ENCODE measurements at regions not wholly inside any gene's neighbourhood (a gene's known extent, or its start where the extent isn't known, plus 50 kb on each side); places are given as distances from the start of the nearest gene placed in this dataset.

DNA sequence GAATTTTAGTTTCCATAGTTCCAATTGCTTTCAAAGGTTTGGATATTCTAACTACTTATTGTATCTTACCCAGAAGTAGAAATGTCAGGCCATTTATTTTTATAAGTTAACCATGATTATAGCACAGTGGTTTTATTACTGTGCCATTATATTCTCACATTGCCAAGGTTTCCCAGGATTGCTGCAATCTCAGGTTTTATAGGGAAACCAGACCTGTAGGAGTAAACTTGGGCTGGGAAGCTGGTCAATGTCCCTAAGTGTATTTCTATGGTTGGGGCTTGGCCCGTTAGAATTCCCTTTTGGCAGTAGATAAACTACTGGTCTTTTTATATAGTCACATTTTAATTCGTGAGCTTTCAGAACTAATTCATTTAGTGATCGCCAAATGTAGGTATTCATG lies 396.6 kb upstream of the KCNN2 start:
- ATAC-seq (replicated peaks in 6 of 8), result no peak
- Histone ChIP-seq H3K27ac (no peak overlapping the region), H3K4me3 (no peak overlapping the region), H3K4me1 (replicated peaks in 1 of 2) (no peaks in the 10 kb centered on the region)
- in situ Hi-C loops (cut with MboI; ENCODE audit: low pct_unique_long_range_greater_than_20kb in 2 of 9, low sequenced_read_pairs in 9 of 9, unreplicated experiment in 9 of 9), result no loop called here
- 17 to 100% (median 76%) methylated on average over 1 to 3 of the region's 3 CpGs; no CpG with 5 or more reads in 1 of the 10 experiments for WGBS, 10 experiments

GRCh38 chr5:113969901-113970300 lies 392.0 kb upstream of the KCNN2 start:
- ATAC-seq (replicated peaks in 6 of 8), result no peak
- in situ Hi-C loops (cut with MboI; ENCODE audit: low pct_unique_long_range_greater_than_20kb in 2 of 9, low sequenced_read_pairs in 9 of 9, unreplicated experiment in 9 of 9), result no loop called here

GRCh38 chr5:113971454-113971853 lies 390.4 kb upstream of the KCNN2 start:
- WGBS, 10 experiments, result 0 to 80% (median 29%) methylated on average over 1 of the region's 1 CpG; no CpG with 5 or more reads in 2 of the 10 experiments
- no peak for ATAC-seq (replicated peaks in 6 of 8)
- in situ Hi-C loops (cut with MboI; ENCODE audit: low pct_unique_long_range_greater_than_20kb in 2 of 9, low sequenced_read_pairs in 9 of 9, unreplicated experiment in 9 of 9), result no loop called here

More at GRCh38 chr5:113969901-113970300, 392.0 kb upstream of the KCNN2 start:
- H3K4me1 ChIP-seq (replicated peaks in 1 of 2), result no peaks in the 10 kb centered on the region
- no peak overlapping the region for H3K4me3 ChIP-seq
- H3K27ac ChIP-seq, result no peak overlapping the region

DNA sequence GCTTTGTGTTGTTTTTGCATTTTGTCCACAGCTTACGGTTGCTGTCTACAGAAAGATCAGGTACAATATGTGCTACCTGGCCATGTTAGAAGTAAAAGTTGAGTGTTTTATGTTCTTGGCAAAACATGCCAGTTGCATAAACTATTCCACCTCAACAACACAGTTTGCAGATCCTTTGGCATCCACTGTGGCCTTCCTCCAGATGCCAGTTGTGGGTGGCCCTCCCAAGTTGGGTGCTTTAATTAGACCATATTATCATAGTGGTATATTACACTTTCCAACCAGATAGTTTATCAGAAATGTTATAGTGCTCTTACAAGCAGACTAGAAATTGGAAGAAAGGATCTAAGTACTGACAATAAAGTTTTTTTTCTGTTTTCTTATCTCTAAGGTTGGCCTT lies 386.9 kb upstream of the KCNN2 start:
- 0 to 100% (median 88%) methylated on average over 1 of the region's 1 CpG; no CpG with 5 or more reads in 5 of the 10 experiments for WGBS, 10 experiments
- ATAC-seq (replicated peaks in 6 of 8), result no peak
- Histone ChIP-seq H3K4me3 (no peak overlapping the region), H3K4me1 (replicated peaks in 1 of 2) (no peaks in the 10 kb centered on the region), H3K27ac (no peak overlapping the region)
- in situ Hi-C loops (cut with MboI; ENCODE audit: low pct_unique_long_range_greater_than_20kb in 2 of 9, low sequenced_read_pairs in 9 of 9, unreplicated experiment in 9 of 9), result no loop called here

More at GRCh38 chr5:113971454-113971853, 390.4 kb upstream of the KCNN2 start:
- no peak overlapping the region for H3K27ac ChIP-seq
- H3K4me3 ChIP-seq, result no peak overlapping the region
- H3K4me1 ChIP-seq (replicated peaks in 1 of 2), result no peaks in the 10 kb centered on the region

- Histone ChIP-seq H3K4me1 (replicated peaks in 1 of 2) (peaks cover 0 to 2% of the 10 kb centered on the region in 2 donors), H3K27ac (no peak overlapping the region), H3K4me3 (no peak overlapping the region)
- in situ Hi-C loops (cut with MboI; ENCODE audit: low pct_unique_long_range_greater_than_20kb in 2 of 9, low sequenced_read_pairs in 9 of 9, unreplicated experiment in 9 of 9), result no loop called here
- 11 to 72% (median 53%) methylated on average over 2 of the region's 2 CpGs; no CpG with 5 or more reads in 3 of the 10 experiments for WGBS, 10 experiments
- ATAC-seq (replicated peaks in 6 of 8), result peak in 3 of 8 experiments; percentile 24 to 81 (median 51)
Observed at GRCh38 chr5:113984928-113985327, 376.9 kb upstream of the KCNN2 start.

GRCh38 chr5:113985505-113985904 lies 376.4 kb upstream of the KCNN2 start:
- 25 to 100% (median 82%) methylated on average over 1 to 3 of the region's 4 CpGs; no CpG with 5 or more reads in 3 of the 10 experiments for WGBS, 10 experiments
- Histone ChIP-seq H3K4me3 (no peak overlapping the region), H3K4me1 (replicated peaks in 1 of 2) (peaks cover 0 to 2% of the 10 kb centered on the region in 2 donors), H3K27ac (no peak overlapping the region)
- no peak for ATAC-seq (replicated peaks in 6 of 8)
- in situ Hi-C loops (cut with MboI; ENCODE audit: low pct_unique_long_range_greater_than_20kb in 2 of 9, low sequenced_read_pairs in 9 of 9, unreplicated experiment in 9 of 9), result no loop called here

GRCh38 chr5:113989278-113989912 lies 372.5 kb upstream of the KCNN2 start:
- in situ Hi-C loops (cut with MboI; ENCODE audit: low pct_unique_long_range_greater_than_20kb in 2 of 9, low sequenced_read_pairs in 9 of 9, unreplicated experiment in 9 of 9), result no loop called here
- WGBS, 10 experiments, result 34 to 100% (median 77%) methylated on average over 1 to 6 of the region's 6 CpGs

GRCh38 chr5:113989913-113990305 lies 372.0 kb upstream of the KCNN2 start:
- in situ Hi-C loops (cut with MboI; ENCODE audit: low pct_unique_long_range_greater_than_20kb in 2 of 9, low sequenced_read_pairs in 9 of 9, unreplicated experiment in 9 of 9), result no loop called here
- H3K27ac ChIP-seq, result no peak overlapping the region
- ATAC-seq (replicated peaks in 6 of 8), result no peak
- H3K4me3 ChIP-seq, result no peak overlapping the region
- H3K4me1 ChIP-seq (replicated peaks in 1 of 2), result peaks cover 0 to 2% of the 10 kb centered on the region in 2 donors

More at GRCh38 chr5:113989278-113989912, 372.5 kb upstream of the KCNN2 start:
- no peak for ATAC-seq (replicated peaks in 6 of 8)
- peaks cover 0 to 2% of the 10 kb centered on the region in 2 donors for H3K4me1 ChIP-seq (replicated peaks in 1 of 2)
- H3K27ac ChIP-seq, result no peak overlapping the region
- H3K4me3 ChIP-seq, result no peak overlapping the region

DNA sequence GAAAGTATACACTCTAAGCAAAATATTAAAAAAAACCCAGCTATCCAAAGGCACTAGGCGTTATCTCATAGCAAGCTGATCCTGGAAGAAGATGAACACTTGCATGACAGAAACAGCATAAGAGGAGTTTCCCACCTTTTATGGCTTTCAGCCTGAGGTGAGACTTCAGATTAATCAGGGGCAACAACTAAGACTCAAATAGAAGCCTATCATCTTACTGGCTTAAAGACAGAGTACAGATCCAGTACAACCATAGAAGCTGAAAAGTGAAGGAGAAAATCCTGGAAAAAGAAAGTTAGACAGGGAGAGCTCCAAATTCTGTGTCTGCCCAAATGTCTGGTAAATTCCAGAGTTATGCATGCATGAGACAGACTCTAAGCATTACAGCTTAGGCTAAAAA lies 360.8 kb upstream of the KCNN2 start:
- H3K4me3 ChIP-seq, result no peak overlapping the region
- 0 to 67% (median 29%) methylated on average over 1 of the region's 1 CpG; no CpG with 5 or more reads in 6 of the 10 experiments for WGBS, 10 experiments
- in situ Hi-C loops (cut with MboI; ENCODE audit: low pct_unique_long_range_greater_than_20kb in 2 of 9, low sequenced_read_pairs in 9 of 9, unreplicated experiment in 9 of 9), result no loop called here
- peaks cover 0 to under 1% of the 10 kb centered on the region in 2 donors for H3K4me1 ChIP-seq (replicated peaks in 1 of 2)
- H3K27ac ChIP-seq, result no peak overlapping the region
- ATAC-seq (replicated peaks in 6 of 8), result no peak

DNA sequence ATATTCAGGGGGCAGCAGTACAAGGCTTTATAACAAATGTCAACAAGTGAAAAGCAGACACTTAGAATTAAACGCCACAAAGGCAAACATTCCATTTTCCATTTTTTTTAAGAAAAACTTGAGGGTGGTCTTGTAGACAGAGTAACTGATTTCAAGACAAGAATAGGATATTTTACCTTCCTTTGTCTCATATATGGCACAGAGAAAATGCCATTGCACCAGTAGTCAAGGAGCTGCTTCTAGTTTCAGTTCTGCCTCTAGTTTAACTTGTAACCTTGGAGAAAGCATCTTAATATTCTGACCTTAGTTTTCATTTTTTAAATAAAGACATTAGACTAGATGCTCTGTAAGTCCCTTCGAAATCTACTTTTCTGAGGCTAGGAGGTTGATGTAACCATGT lies 355.3 kb upstream of the KCNN2 start:
- Histone ChIP-seq H3K4me3 (no peak overlapping the region), H3K4me1 (replicated peaks in 1 of 2) (peaks cover 0 to 3% of the 10 kb centered on the region in 2 donors), H3K27ac (no peak overlapping the region)
- in situ Hi-C loops (cut with MboI; ENCODE audit: low pct_unique_long_range_greater_than_20kb in 2 of 9, low sequenced_read_pairs in 9 of 9, unreplicated experiment in 9 of 9), result no loop called here
- peak in 1 of 8 experiments; percentile 59 for ATAC-seq (replicated peaks in 6 of 8)
- WGBS, 10 experiments, result 0 to 100% (median 37%) methylated on average over 1 to 2 of the region's 2 CpGs

DNA sequence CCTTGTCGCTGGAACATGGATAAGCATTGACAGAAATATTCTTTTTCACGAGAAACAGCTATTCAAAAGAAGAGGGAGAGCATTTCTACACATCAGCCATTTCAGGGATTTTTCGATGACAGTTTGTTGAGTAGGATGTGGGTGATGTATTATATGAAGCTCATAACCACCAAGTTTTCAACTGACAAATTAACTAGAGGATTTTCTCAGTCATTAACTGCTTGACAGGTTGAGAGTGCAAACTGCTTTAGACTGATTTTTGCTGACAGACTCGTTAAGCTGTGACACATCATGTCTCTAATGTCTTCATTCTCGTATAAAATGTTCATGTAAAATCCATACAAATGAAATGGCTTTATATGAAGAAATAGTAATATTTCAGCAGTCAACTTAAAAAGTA lies 354.2 kb upstream of the KCNN2 start:
- Histone ChIP-seq H3K4me1 (replicated peaks in 1 of 2) (peaks cover 0 to 3% of the 10 kb centered on the region in 2 donors), H3K4me3 (no peak overlapping the region), H3K27ac (no peak overlapping the region)
- in situ Hi-C loops (cut with MboI; ENCODE audit: low pct_unique_long_range_greater_than_20kb in 2 of 9, low sequenced_read_pairs in 9 of 9, unreplicated experiment in 9 of 9), result no loop called here
- whole genome bisulfite sequencing, 10 experiments, result 4 to 100% (median 88%) methylated on average over 1 to 4 of the region's 5 CpGs; no CpG with 5 or more reads in 2 of the 10 experiments
- no peak for ATAC-seq (replicated peaks in 6 of 8)

- no peak overlapping the region for H3K27ac ChIP-seq
- 0 to 100% (median 80%) methylated on average over 1 to 2 of the region's 2 CpGs; no CpG with 5 or more reads in 3 of the 10 experiments for WGBS, 10 experiments
- in situ Hi-C loops (cut with MboI; ENCODE audit: low pct_unique_long_range_greater_than_20kb in 2 of 9, low sequenced_read_pairs in 9 of 9, unreplicated experiment in 9 of 9), result no loop called here
- H3K4me1 ChIP-seq (replicated peaks in 1 of 2), result peaks cover 0 to 3% of the 10 kb centered on the region in 2 donors
- no peak overlapping the region for H3K4me3 ChIP-seq
- ATAC-seq (replicated peaks in 6 of 8), result peak in 1 of 8 experiments; percentile 26
Observed at GRCh38 chr5:114010362-114010761, 351.5 kb upstream of the KCNN2 start.

DNA sequence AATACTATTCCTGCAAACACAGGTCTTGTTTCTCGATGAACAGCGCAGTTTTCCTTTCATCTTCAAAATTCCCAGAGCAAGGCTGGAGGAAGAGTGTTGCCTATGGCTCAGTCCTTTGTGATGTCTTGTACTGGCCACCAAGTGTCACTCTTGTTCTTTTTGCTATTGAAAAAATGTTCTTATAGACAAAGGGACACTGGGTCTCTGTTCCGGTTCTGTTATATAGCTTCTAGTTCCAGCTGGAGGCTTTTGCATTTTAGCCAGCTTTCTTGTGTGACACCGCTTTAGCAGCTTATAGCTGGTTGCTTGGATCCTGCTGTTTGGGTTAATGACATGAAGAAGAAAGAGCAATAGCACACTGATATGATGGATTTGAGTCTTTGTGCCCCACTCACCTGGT lies 343.7 kb upstream of the KCNN2 start:
- Histone ChIP-seq H3K4me3 (no peak overlapping the region), H3K4me1 (replicated peaks in 1 of 2) (no peaks in the 10 kb centered on the region), H3K27ac (no peak overlapping the region)
- WGBS, 10 experiments, result 2 to 81% (median 77%) methylated on average over 2 to 4 of the region's 4 CpGs
- in situ Hi-C loops (cut with MboI; ENCODE audit: low pct_unique_long_range_greater_than_20kb in 2 of 9, low sequenced_read_pairs in 9 of 9, unreplicated experiment in 9 of 9), result no loop called here
- peak in 4 of 8 experiments; percentile 32 to 68 (median 44) for ATAC-seq (replicated peaks in 6 of 8)

DNA sequence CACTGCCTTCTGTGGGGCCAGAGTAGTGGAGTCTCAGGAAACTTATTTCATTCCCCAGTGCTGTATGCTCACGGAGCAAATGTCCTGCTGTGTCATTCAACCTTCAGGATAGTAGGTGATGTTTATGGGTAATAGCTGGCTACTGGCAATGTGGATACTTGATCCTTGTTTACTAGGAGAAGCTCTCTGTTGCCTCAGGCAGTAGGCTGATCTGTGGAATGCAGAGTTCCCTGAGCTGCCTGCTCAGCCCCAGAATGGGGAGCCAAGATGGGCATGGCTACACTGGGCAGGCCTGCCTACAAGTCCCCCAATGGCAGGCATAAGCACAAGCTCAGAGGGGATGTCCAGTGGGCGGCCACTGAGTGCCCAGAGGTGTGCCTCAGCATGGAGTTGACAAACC lies 323.1 kb upstream of the KCNN2 start:
- WGBS, 10 experiments, result 17 to 86% (median 48%) methylated on average over 1 to 2 of the region's 2 CpGs; no CpG with 5 or more reads in 6 of the 10 experiments
- Histone ChIP-seq H3K4me1 (replicated peaks in 1 of 2) (no peaks in the 10 kb centered on the region), H3K4me3 (no peak overlapping the region), H3K27ac (no peak overlapping the region)
- no peak for ATAC-seq (replicated peaks in 6 of 8)
- in situ Hi-C loops (cut with MboI; ENCODE audit: low pct_unique_long_range_greater_than_20kb in 2 of 9, low sequenced_read_pairs in 9 of 9, unreplicated experiment in 9 of 9), result no loop called here

All from motor neuron (in vitro differentiated cells).